ELR (cell line): ENCODE measurements at regions not wholly inside any gene's neighbourhood (a gene's known extent, or its start where the extent isn't known, plus 50 kb on each side); places are given as distances from the start of the nearest gene placed in this dataset.

ENCODE experiments used
- DNase-seq: peaks from one replicate; pipeline ENCODE4 v3.0.0-alpha.2; 2015; ENCODE audit warnings: low read depth

GRCh38 chr18:68520406-68521075, 194.4 kb downstream of the TMX3 start:
- DNase-seq = peak; percentile 66

GRCh38 chr18:68519336-68519735, 195.6 kb downstream of the TMX3 start:
- peak; percentile 46 for DNase-seq

- no peak for DNase-seq
Observed at GRCh38 chr18:68509902-68510301, 205.0 kb downstream of the TMX3 start.

GRCh38 chr18:68507781-68508180, 207.1 kb downstream of the TMX3 start:
- DNase-seq = no peak

DNA sequence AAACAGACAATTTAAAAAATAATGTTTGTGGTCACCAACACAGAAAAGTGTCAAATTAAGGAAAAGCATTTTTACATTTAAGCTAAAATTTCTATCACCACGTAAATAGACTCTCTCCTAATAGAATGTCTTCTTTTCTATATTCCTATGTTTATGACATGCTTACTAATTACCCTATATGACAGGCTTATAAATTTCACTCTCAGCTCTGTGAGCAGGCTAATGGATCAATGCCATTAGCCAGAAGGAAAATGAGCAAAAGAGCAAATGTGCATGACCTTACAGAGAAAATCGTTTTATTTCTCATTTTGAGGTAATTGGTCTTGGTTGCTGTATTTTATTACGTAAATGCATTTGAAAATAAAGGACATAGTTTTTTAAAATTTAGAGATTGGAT, 209.7 kb downstream of the TMX3 start:
- DNase-seq = no peak

DNA sequence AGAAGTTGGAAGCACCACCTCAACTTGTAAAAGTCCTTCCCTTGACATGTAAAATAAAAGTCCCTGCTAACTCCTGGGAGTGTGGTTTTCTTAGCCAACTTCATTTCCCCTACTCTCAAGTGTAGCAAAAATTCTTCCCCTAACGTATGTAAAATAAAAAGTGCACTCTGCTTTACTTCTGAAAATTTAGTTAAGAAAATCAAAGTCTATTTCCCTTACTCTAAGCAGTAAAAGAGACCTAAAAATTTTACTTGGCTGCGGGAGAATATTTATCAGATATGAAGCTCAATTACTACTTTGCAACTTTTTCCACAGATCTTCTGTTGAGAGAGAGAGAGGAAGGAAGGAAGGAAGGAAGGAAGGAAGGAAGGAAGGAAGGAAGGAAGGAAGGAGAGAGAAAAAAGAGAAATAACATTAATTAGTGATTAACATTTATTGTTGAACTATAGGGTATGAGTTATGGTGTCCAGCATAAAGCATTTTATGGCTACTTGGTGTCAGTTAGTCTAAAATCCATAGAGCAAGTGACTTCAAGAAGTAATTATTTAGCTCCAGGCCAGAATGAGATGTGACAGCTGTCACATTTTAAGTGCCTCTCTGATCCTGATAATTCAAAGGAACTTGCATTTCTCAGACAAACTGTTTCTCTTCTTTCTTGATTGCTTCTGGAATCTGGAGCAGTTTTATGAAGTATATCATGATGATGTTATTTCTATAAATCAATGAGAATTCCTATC, 210.3 kb downstream of the TMX3 start:
- DNase-seq = no peak

DNA sequence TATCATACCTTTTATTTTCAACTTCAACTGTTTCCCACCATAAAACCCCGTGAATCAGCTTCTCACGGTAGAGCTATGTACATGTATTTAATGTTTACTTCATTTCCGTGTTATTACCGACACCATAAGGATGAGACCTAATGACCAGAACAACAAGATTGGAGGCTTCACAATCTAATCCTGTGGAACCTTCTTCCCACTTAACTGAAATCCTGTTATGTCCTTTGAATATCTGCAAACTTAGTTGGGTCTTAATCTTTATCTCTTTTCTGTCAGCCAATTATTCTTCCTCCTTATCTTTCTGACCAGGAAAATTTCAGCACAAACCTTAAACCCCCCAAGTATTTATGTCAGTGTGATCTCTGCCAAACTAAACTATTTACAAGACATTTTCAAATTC, 214.4 kb downstream of the TMX3 start:
- DNase-seq = no peak

GRCh38 chr18:68499141-68499540, 215.8 kb downstream of the TMX3 start:
- DNase-seq = no peak

DNA sequence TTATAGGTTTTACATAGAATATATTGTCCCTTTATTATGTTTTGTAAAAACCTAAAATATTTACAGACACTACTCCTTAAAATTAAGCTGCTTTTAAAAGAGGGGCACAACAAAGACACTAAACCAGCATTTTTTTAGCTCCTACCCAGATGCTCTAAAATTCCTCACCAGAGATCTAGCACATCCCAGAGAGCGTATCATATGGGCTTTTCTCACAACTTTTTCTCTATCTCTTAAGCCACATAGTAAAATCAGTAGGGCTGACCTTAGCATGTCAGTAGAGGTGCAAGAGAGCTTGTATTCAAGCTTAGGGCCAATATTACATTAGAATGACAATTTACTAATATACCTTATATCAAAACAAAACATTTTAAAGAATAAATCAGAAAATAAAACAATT, 216.3 kb downstream of the TMX3 start:
- DNase-seq = no peak

GRCh38 chr18:68498185-68498584, 216.7 kb downstream of the TMX3 start:
- DNase-seq = no peak

DNA sequence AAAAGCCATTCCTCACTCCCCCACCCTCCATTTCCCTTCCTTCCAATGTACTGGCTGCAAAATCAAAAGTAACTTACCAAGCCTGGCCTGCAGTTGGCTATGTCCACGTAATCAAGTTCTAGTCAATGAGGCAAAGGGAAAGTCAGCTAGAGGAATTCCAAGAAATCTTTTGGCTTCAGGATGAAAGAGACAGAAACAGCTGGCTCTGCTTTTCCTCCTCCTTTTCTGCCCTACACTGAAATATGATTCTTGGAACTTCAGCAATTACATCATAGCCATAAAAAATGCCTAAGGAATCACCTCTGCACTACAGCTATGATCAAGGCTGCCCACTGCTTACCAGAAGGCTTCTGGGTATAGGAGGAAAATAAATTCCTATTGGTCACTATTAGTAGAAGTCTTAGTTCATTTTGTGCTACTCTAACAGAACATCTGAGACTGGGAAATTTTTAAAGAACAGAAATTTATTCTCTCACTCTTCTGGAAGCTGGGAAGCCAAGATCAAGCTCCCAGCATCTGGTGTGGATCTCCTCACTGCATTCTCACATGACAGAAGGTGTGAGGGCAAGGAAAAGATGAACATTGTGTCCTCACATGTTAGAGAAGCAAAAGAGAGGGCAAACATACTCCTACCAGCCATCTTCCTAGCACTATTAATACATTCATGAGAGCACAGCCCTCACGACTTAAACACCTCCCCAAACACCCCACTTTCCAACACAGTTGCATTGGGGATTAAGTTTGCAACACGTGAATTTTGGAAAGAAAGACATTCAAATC, 219.9 kb downstream of the TMX3 start:
- peak; percentile 43 for DNase-seq

DNA sequence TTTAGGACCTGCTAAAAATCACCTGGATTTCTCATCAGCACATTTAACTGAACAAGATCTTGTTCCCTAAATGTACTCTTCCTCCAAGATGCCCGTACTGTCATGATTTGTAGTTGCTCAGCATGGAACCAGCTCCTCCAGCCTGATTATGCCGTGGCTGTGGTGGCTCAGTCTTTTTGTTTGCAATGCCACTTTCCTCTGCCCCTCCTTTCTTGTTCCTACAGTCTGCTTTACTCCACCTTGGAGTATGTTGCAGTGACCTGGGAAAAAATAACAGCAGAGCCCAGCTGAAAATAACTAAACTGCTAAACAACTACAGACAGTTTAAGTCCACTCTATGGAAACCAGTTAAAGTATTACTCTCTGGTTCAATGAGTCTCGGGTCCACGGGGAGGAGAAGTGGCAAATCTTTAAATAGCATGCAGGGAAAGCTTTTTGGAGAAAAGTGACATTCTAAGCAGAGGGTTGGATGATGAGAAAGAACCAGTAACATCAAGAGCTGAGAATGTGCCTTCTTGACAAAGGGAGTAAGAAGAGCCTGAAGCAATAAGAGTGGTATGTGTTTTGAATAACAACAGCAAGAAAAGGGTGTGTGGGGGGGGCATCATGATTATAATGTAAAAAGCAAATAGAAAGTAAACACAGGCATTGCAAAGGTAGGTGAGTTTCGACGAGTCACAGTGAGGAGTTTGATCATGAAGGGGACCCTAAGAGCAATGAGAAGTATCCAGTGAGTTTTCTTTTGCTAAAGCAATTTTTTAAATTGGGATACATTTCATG, 225.7 kb downstream of the TMX3 start:
- peak; percentile 4 for DNase-seq

DNA sequence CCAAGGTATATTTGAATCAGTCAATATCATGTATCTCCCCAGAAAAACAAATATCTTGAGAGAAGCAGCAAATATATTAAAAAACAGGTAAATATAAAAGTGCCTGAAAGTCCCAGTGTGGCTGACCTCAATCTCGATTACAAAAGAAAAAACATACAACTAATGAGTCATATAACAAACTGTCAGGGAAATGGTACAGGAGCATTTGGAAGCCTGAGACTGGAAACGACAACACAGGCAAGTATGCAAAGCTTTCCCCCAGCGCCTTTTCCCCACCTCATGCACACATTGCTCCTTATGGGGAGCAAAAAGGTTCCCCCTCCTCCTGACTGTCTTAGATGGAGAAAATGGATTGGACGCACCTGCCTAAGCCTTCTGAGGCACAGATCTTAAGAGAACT, 230.7 kb downstream of the TMX3 start:
- DNase-seq = peak; percentile 44

GRCh38 chr18:68482815-68483214, 232.1 kb downstream of the TMX3 start:
- no peak for DNase-seq

DNA sequence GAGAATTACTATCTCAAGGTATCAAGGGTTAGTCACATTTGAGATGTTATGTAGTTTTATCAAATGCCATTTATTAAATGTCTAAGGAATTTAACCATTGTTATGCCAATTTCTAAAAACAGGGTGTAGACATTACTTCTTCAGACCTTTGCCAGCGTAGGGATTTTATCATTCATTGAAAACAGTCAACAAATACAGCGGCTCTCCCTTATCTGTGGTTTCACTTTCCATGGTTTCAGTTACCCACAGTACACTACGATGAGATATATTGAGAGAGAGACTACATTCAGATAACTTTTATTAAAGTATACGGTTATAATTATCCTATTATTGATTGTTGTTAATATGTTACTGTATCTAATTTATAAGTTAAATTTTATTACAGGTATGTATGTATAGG, 234.7 kb downstream of the TMX3 start:
- DNase-seq = no peak

DNA sequence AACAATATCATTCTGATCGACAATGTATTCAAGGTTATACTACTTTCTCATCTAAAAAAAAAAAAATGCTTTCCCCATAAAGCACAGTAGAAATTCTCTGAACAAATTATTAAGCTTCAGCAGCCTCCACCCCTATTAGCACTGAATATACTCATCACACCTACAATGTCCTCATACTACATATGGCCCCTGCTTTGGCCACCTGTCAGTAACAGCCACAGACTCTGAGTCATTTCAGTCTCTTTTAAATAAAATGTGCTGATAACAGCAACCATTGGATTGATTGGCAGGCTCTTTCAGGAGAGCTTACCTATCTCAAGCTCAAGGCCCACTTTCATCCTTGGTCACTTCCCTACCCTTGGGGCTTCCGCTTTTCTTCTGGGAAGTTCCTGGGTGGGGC, 236.7 kb downstream of the TMX3 start:
- DNase-seq = no peak

DNA sequence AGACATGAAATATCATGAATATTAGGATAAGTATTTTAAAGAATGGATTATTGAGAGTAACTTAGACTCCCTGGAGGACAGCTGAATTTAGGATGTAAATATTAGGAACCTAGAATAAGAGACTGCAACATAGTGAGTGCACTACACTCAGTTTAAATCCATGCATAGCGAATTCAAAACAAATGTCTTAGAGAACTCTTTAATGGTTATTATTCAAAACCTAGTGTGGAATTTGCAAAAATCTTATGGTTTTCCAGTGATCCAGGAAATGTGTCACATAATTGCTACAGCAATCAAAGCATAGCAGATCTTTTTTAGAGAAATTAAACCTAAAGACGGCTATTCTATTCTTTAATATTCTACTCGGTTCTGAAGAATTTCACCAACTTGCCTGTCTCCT, 239.0 kb downstream of the TMX3 start:
- DNase-seq = no peak

DNA sequence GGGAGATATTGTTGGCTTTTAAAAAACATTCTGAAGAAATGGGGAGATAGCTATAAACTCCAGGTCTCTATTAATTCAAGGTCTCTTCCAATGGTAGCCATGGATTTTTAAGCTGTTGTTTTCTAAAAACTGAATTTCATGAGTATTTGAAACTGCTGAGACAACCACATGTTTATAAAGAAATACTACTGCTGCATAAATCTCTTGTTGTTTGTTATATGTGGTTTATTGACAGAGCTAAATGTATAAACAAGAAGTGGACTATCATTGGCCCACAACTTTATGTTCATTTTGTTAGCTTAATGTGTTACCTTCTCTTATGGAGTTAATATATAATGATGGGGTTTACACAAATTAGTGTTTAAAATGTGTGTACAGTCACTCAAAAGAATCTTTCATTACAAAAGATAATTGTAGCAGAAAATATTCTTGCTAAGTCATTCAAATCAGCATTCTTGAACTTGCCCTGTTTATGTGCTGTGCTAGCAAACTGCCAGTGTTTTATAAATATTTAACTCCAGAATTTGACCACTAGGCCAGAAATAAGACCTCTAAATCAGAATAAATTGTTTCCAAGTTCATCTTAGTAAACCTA, 242.1 kb downstream of the TMX3 start:
- DNase-seq = no peak

GRCh38 chr18:68469049-68469625, 245.8 kb downstream of the TMX3 start:
- no peak for DNase-seq

GRCh38 chr18:68467957-68468356, 247.0 kb downstream of the TMX3 start:
- peak; percentile 39 for DNase-seq

DNA sequence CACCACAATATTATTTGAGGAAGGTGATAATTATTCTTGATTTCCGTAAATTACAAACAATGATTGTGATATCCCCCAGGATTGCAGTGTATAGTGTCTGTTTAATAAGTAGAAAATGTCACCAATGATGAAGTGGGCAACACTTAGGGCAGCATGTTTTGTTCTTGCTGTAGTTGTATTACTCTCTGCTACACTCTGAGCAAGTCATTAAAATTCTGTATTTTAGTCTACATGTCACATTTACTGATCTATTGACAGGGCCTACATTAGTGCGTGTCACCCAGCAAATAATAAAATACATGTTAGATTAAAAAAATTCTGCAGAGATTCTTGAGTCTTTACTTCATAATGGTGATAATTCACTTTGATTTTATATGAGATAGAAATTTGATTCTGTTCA, 247.6 kb downstream of the TMX3 start:
- DNase-seq = no peak

- no peak for DNase-seq
Observed at GRCh38 chr18:68466672-68467071, 248.2 kb downstream of the TMX3 start.
